Gastrocnemius medialis (tissue), 4 donors: ENCODE measurements at regions not wholly inside any gene's neighbourhood (a gene's known extent, or its start where the extent isn't known, plus 50 kb on each side); places are given as distances from the start of the nearest gene placed in this dataset.

Source experiments
- ATAC-seq, 2 donors: fragments of 150-250 bp; one replicate each; pipeline ENCODE4 v1.9.1; 2016
- DNase-seq, 2 donors: peaks; one replicate each; pipeline ENCODE4 v3.0.0-alpha.2; 2019
- H3K27ac ChIP-seq, 4 donors: fragments of 200-600 bp; sonication (generic); 1 replicate in 1 of 4; 2 replicates in 3 of 4; pipeline ENCODE4 v1.5.1; 2016 to 2018; ENCODE audit warnings: mild to moderate bottlenecking in 2 of 4, moderate library complexity in 1 of 4
- H3K27me3 ChIP-seq, 3 donors: fragments of 200-600 bp; sonication (generic) in 2 of 3; 1 replicate in 1 of 3; 2 replicates in 2 of 3; pipeline versions ENCODE4 v1.5.1 to v1.6.0; 2016 to 2019; ENCODE audit warnings: mild to moderate bottlenecking in 1 of 3, moderate library complexity in 1 of 3
- H3K36me3 ChIP-seq, 2 donors: fragments of 200-600 bp; sonication (generic) in 1 of 2; one replicate each; pipeline ENCODE4 v1.5.1; 2017 to 2018
- H3K4me1 ChIP-seq, 2 donors: fragments of 200-600 bp; sonication (generic) in 1 of 2; one replicate each; pipeline ENCODE4 v1.5.1; 2016 to 2017; ENCODE audit warnings: mild to moderate bottlenecking in 2 of 2
- H3K4me3 ChIP-seq, 4 donors: fragments of 200-600 bp; sonication (generic) in 3 of 4; 1 replicate in 1 of 4; 2 replicates in 3 of 4; pipeline ENCODE4 v1.5.1; 2016 to 2019; ENCODE audit warnings: mild to moderate bottlenecking in 2 of 4
- H3K9me3 ChIP-seq, 3 donors: fragments of 200-600 bp; sonication (generic) in 2 of 3; 1 replicate in 1 of 3; 2 replicates in 2 of 3; pipeline ENCODE4 v1.5.1; 2016 to 2019
- CTCF ChIP-seq, 5 experiments: fragments of 450-650 bp in 3 of 5; fragments of 200-600 bp in 2 of 5; sonication (generic) in 2 of 5; IDR thresholded peaks in 4 of 5; conservative IDR thresholded peaks in 1 of 5; 1 replicate in 4 of 5; 2 replicates in 1 of 5; pipeline ENCODE4 v1.5.1; 2016 to 2019; ENCODE audit warnings: antibody characterized with exemption in 5 of 5, mild to moderate bottlenecking in 3 of 5, moderate library complexity in 3 of 5
- POLR2A ChIP-seq, 2 donors: fragments of 450-650 bp; IDR thresholded peaks; one replicate each; pipeline ENCODE4 v1.6.1; 2017; ENCODE audit warnings: antibody characterized with exemption in 2 of 2, mild to moderate bottlenecking in 2 of 2, moderate library complexity in 2 of 2
- in situ Hi-C, 4 donors: fragments of 200-750 bp; cut with MboI; loops; one replicate each; pipeline versions ENCODE4 v1.15.0 to v1.8.0; 2017; ENCODE audit warnings: low sequenced_read_pairs in 4 of 4
- intact Hi-C: fragments of 100-400 bp; cut with DNase I; formaldehyde crosslinking; loops from one replicate; pipeline ENCODE4 v1.15.1; 2023; ENCODE audit warnings: low total_unique reads

GRCh38 chr3:159723295-159723694 is 265.3 kb upstream of the IL12A start:
- ATAC-seq: no peak
- in situ Hi-C loops: no loop called here

GRCh38 chr3:159724627-159725026 is 264.0 kb upstream of the IL12A start:
- DNase-seq (no peak), ATAC-seq (no peak)
- Histone ChIP-seq H3K4me1 (no peaks in the 10 kb centered on the region), H3K27ac (no peak overlapping the region), H3K4me3 (no peak overlapping the region), H3K9me3 (no peaks in the 10 kb centered on the region), H3K36me3 (no peaks in the 10 kb centered on the region), H3K27me3 (no peaks in the 10 kb centered on the region)
- intact Hi-C loops (no loop called here), in situ Hi-C loops (no loop called here)
- TF ChIP-seq POLR2A (IDR thresholded peaks at IDR 0.05): no peak
- no peak for TF ChIP-seq CTCF (IDR thresholded peaks at IDR 0.05 in 4 of 5, conservative IDR thresholded peaks at IDR 0.05 in 1 of 5)

More at GRCh38 chr3:159723295-159723694, 265.3 kb upstream of the IL12A start:
- Histone ChIP-seq H3K27ac (no peak overlapping the region), H3K4me1 (no peaks in the 10 kb centered on the region), H3K36me3 (no peaks in the 10 kb centered on the region), H3K27me3 (no peaks in the 10 kb centered on the region), H3K4me3 (no peak overlapping the region), H3K9me3 (no peaks in the 10 kb centered on the region)
- TF ChIP-seq CTCF (IDR thresholded peaks at IDR 0.05 in 4 of 5, conservative IDR thresholded peaks at IDR 0.05 in 1 of 5): no peak
- TF ChIP-seq POLR2A (IDR thresholded peaks at IDR 0.05): no peak
- no peak for DNase-seq
- intact Hi-C loops: no loop called here

- no peak for ATAC-seq
- intact Hi-C loops (no loop called here), in situ Hi-C loops (no loop called here)
- Histone ChIP-seq H3K4me3 (no peak overlapping the region), H3K27me3 (no peaks in the 10 kb centered on the region), H3K27ac (no peak overlapping the region), H3K9me3 (no peaks in the 10 kb centered on the region), H3K4me1 (no peaks in the 10 kb centered on the region), H3K36me3 (no peaks in the 10 kb centered on the region)
- TF ChIP-seq CTCF (IDR thresholded peaks at IDR 0.05 in 4 of 5, conservative IDR thresholded peaks at IDR 0.05 in 1 of 5) (no peak), POLR2A (IDR thresholded peaks at IDR 0.05) (no peak)
- DNase-seq: no peak
Measured at GRCh38 chr3:159726231-159726964, 262.2 kb upstream of the IL12A start.

- Histone ChIP-seq H3K4me3 (no peak overlapping the region), H3K36me3 (no peaks in the 10 kb centered on the region), H3K4me1 (no peaks in the 10 kb centered on the region), H3K27me3 (no peaks in the 10 kb centered on the region), H3K27ac (no peak overlapping the region), H3K9me3 (no peaks in the 10 kb centered on the region)
- TF ChIP-seq POLR2A (IDR thresholded peaks at IDR 0.05) (no peak), CTCF (IDR thresholded peaks at IDR 0.05 in 4 of 5, conservative IDR thresholded peaks at IDR 0.05 in 1 of 5) (no peak)
- intact Hi-C loops (no loop called here), in situ Hi-C loops (no loop called here)
- no peak for DNase-seq
- ATAC-seq: no peak
Measured at GRCh38 chr3:159727506-159727905, 261.1 kb upstream of the IL12A start.

- ATAC-seq (no peak), DNase-seq (no peak)
- H3K4me3 ChIP-seq: no peak overlapping the region
- intact Hi-C loops (no loop called here), in situ Hi-C loops (no loop called here)
- no peaks in the 10 kb centered on the region for H3K9me3 ChIP-seq
- H3K36me3 ChIP-seq: no peaks in the 10 kb centered on the region
- no peak for TF ChIP-seq POLR2A (IDR thresholded peaks at IDR 0.05)
- no peak for TF ChIP-seq CTCF (IDR thresholded peaks at IDR 0.05 in 4 of 5, conservative IDR thresholded peaks at IDR 0.05 in 1 of 5)
- no peaks in the 10 kb centered on the region for H3K27me3 ChIP-seq
- no peaks in the 10 kb centered on the region for H3K4me1 ChIP-seq
- no peak overlapping the region for H3K27ac ChIP-seq
Measured at GRCh38 chr3:159731254-159731653, 257.4 kb upstream of the IL12A start.
